ENCODE measurements at regions not wholly inside any gene's neighbourhood (a gene's known extent, or its start where the extent isn't known, plus 50 kb on each side); places are given as distances from the start of the nearest gene placed in this dataset.
"Not testable (repeated sequence)": the region's sequence is repeated elsewhere in the genome, so short reads cannot be mapped to it uniquely, and the experiment has no call there.

- H4K20me1 ChIP-seq (replicated peaks in 1 of 2; ENCODE audit: control insufficient read depth in 1 of 2, insufficient read depth in 2 of 2, low read length in 2 of 2): no peaks in the 10 kb centered on the region
- H2AK5ac ChIP-seq (ENCODE audit: low read depth, low read length): no peak overlapping the region
- CTCF ChIA-PET (ENCODE audit: partially characterized antibody): interaction anchor here (0.6 to 0.9 kb wide), 2 partner anchors 20 to 994 kb away, joined by 3 read pairs; no protein-coding TSS in a partner anchor
- no peak overlapping the region for H2BK20ac ChIP-seq (ENCODE audit: low read length)
- no peaks in the 10 kb centered on the region for H3K27me3 ChIP-seq (replicated peaks in 1 of 4; ENCODE audit: control insufficient read depth in 3 of 4, extremely low read depth in 1 of 4, insufficient read depth in 3 of 4, low read length in 3 of 4)
- no peak overlapping the region for H3K9ac ChIP-seq (replicated peaks in 1 of 4; ENCODE audit: extremely low read depth in 1 of 4, low read depth in 3 of 4, low read length in 3 of 4)
- no peak overlapping the region for H3K56ac ChIP-seq (replicated peaks; ENCODE audit: insufficient read length, low read depth, low read length)
- POLR2A ChIA-PET (ENCODE audit: partially characterized antibody): no interaction called here
- H2BK120ac ChIP-seq (replicated peaks; ENCODE audit: low read depth, low read length): no peak overlapping the region
- no peaks in the 10 kb centered on the region; a peak in 1 of 7 replicates for H3K4me1 ChIP-seq (replicated peaks in 1 of 4; ENCODE audit: control insufficient read depth in 3 of 4, insufficient read depth in 4 of 4, low read length in 3 of 4)
- H3K9me3 ChIP-seq (ENCODE audit: insufficient read depth in 2 of 2, low read depth in 1 of 2, low read length in 1 of 2): no peaks in the 10 kb centered on the region
- no peak overlapping the region for H2BK15ac ChIP-seq (ENCODE audit: low read length)
- no peak for TF ChIP-seq YY1 (IDR thresholded peaks at IDR 0.05; ENCODE audit: low read depth, low read length)
- no peak for TF ChIP-seq TAF1 (IDR thresholded peaks at IDR 0.05; ENCODE audit: low read depth, low read length)
- no peak for TF ChIP-seq CBX5 (IDR thresholded peaks at IDR 0.05; ENCODE audit: low read depth, low read length)
- H2BK5ac ChIP-seq (ENCODE audit: low read depth, low read length): no peak overlapping the region
- H3K23me2 ChIP-seq (ENCODE audit: low read depth, low read length): no peaks in the 10 kb centered on the region
- no peak overlapping the region for H2AFZ ChIP-seq (ENCODE audit: low read length)
- no peak overlapping the region for H3K4me3 ChIP-seq (ENCODE audit: extremely low read depth in 1 of 4, insufficient read depth in 2 of 4, low read depth in 3 of 4, low read length in 4 of 4)
- H3K79me2 ChIP-seq (ENCODE audit: control insufficient read depth in 1 of 2, insufficient read depth in 2 of 2, low read length in 2 of 2): no peaks in the 10 kb centered on the region
- no peak overlapping the region for H2BK12ac ChIP-seq (ENCODE audit: low read depth, low read length)
- FAIRE-seq (no peak), DNase-seq (ENCODE audit: low read depth in 1 of 2, low spot score in 2 of 2) (no peak)
- WGBS, 2 experiments (ENCODE audit: extremely low coverage in 1 of 2, insufficient coverage in 1 of 2, insufficient read length in 1 of 2, insufficient replicate concordance in 2 of 2, low coverage in 1 of 2, low lambda C conversion rate in 2 of 2, missing lambda C conversion rate in 1 of 2): 85% methylated on average over 1 of the region's 1 CpG; no CpG with 5 or more reads in 1 of the 2 experiments
- no peak overlapping the region for H3K14ac ChIP-seq (ENCODE audit: insufficient read length)
- no peaks in the 10 kb centered on the region for H3K36me3 ChIP-seq (ENCODE audit: control insufficient read depth in 2 of 4, insufficient read depth in 4 of 4, low read length in 3 of 4)
- H4K91ac ChIP-seq (replicated peaks; ENCODE audit: insufficient read length, low read length): no peak overlapping the region
- H3K18ac ChIP-seq (ENCODE audit: extremely low read depth, low read length): no peak overlapping the region
- H3K4me2 ChIP-seq (ENCODE audit: insufficient read depth in 1 of 2, low read depth in 2 of 2, low read length in 2 of 2): no peak overlapping the region
- no peak overlapping the region for H4K8ac ChIP-seq (ENCODE audit: extremely low read depth, insufficient read depth, low read length)
- H4K5ac ChIP-seq (ENCODE audit: insufficient read length, low read depth, low read length): no peak overlapping the region
- no peak overlapping the region for H3K4ac ChIP-seq (replicated peaks; ENCODE audit: insufficient read length, low read depth, low read length)
- H3K27ac ChIP-seq (ENCODE audit: low read depth, low read length): no peak overlapping the region
- no peak overlapping the region for H3K23ac ChIP-seq (ENCODE audit: insufficient read length)
- H3K79me1 ChIP-seq (ENCODE audit: low read depth, low read length): no peaks in the 10 kb centered on the region
These were observed 227.7 kb upstream of the SOX2 start for GRCh38 chr3:181484026-181484425.

GRCh38 chr3:181475146-181475545, 236.6 kb upstream of the SOX2 start:
- H3K23me2 ChIP-seq (ENCODE audit: low read depth, low read length); DNase-seq (ENCODE audit: low read depth in 1 of 2, low spot score in 2 of 2); H3K36me3 ChIP-seq (ENCODE audit: control insufficient read depth in 2 of 4, insufficient read depth in 4 of 4, low read length in 3 of 4); H3K79me2 ChIP-seq (ENCODE audit: control insufficient read depth in 1 of 2, insufficient read depth in 2 of 2, low read length in 2 of 2); H2AK5ac ChIP-seq (ENCODE audit: low read depth, low read length); H3K9ac ChIP-seq (replicated peaks in 1 of 4; ENCODE audit: extremely low read depth in 1 of 4, low read depth in 3 of 4, low read length in 3 of 4); H4K5ac ChIP-seq (ENCODE audit: insufficient read length, low read depth, low read length); H3K18ac ChIP-seq (ENCODE audit: extremely low read depth, low read length); CTCF ChIA-PET (ENCODE audit: partially characterized antibody); H3K14ac ChIP-seq (ENCODE audit: insufficient read length); H3K4ac ChIP-seq (replicated peaks; ENCODE audit: insufficient read length, low read depth, low read length); H3K4me3 ChIP-seq (ENCODE audit: extremely low read depth in 1 of 4, insufficient read depth in 2 of 4, low read depth in 3 of 4, low read length in 4 of 4); H3K4me2 ChIP-seq (ENCODE audit: insufficient read depth in 1 of 2, low read depth in 2 of 2, low read length in 2 of 2); H4K20me1 ChIP-seq (replicated peaks in 1 of 2; ENCODE audit: control insufficient read depth in 1 of 2, insufficient read depth in 2 of 2, low read length in 2 of 2); H2BK120ac ChIP-seq (replicated peaks; ENCODE audit: low read depth, low read length); H2BK12ac ChIP-seq (ENCODE audit: low read depth, low read length); H2AFZ ChIP-seq (ENCODE audit: low read length); H4K8ac ChIP-seq (ENCODE audit: extremely low read depth, insufficient read depth, low read length); H3K23ac ChIP-seq (ENCODE audit: insufficient read length); H3K79me1 ChIP-seq (ENCODE audit: low read depth, low read length); H2BK20ac ChIP-seq (ENCODE audit: low read length); FAIRE-seq; H4K91ac ChIP-seq (replicated peaks; ENCODE audit: insufficient read length, low read length); POLR2A ChIA-PET (ENCODE audit: partially characterized antibody); H2BK15ac ChIP-seq (ENCODE audit: low read length); H3K27me3 ChIP-seq (replicated peaks in 1 of 4; ENCODE audit: control insufficient read depth in 3 of 4, extremely low read depth in 1 of 4, insufficient read depth in 3 of 4, low read length in 3 of 4); H3K4me1 ChIP-seq (replicated peaks in 1 of 4; ENCODE audit: control insufficient read depth in 3 of 4, insufficient read depth in 4 of 4, low read length in 3 of 4); H2BK5ac ChIP-seq (ENCODE audit: low read depth, low read length); H3K27ac ChIP-seq (ENCODE audit: low read depth, low read length); H3K56ac ChIP-seq (replicated peaks; ENCODE audit: insufficient read length, low read depth, low read length): not testable (repeated sequence)
- 100% methylated on average over 1 of the region's 1 CpG; no CpG with 5 or more reads in 1 of the 2 experiments for WGBS, 2 experiments (ENCODE audit: extremely low coverage in 1 of 2, insufficient coverage in 1 of 2, insufficient read length in 1 of 2, insufficient replicate concordance in 2 of 2, low coverage in 1 of 2, low lambda C conversion rate in 2 of 2, missing lambda C conversion rate in 1 of 2)
- H3K9me3 ChIP-seq (ENCODE audit: insufficient read depth in 2 of 2, low read depth in 1 of 2, low read length in 1 of 2): peaks cover 3 to 12% of the 10 kb centered on the region in 2 experiments; a peak in 3 of 4 replicates
